ENCODE measurements at regions not wholly inside any gene's neighbourhood (a gene's known extent, or its start where the extent isn't known, plus 50 kb on each side); places are given as distances from the start of the nearest gene placed in this dataset.

DNA sequence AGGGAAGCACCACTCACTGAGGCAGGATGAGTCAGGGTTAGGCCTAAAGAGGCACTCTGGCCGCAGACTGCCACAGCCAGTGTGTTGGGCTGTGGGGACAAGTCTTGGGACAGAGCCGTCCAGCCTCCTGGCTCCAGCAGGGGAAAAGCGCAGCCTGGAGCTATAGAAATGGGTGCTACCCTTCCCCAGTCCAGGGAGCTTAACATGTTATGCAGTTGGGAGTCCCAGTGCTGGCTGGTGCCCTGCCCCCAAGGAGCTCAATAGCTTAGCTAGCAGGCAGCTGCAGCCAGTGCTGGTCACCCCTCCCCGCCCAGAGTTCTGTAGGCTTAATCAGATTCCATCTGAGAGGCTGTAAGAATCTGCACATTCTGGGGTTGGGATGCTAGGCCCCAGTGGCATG lies 399.6 kb upstream of the TUSC1 start:
- TF ChIP-seq, protein P1, sequence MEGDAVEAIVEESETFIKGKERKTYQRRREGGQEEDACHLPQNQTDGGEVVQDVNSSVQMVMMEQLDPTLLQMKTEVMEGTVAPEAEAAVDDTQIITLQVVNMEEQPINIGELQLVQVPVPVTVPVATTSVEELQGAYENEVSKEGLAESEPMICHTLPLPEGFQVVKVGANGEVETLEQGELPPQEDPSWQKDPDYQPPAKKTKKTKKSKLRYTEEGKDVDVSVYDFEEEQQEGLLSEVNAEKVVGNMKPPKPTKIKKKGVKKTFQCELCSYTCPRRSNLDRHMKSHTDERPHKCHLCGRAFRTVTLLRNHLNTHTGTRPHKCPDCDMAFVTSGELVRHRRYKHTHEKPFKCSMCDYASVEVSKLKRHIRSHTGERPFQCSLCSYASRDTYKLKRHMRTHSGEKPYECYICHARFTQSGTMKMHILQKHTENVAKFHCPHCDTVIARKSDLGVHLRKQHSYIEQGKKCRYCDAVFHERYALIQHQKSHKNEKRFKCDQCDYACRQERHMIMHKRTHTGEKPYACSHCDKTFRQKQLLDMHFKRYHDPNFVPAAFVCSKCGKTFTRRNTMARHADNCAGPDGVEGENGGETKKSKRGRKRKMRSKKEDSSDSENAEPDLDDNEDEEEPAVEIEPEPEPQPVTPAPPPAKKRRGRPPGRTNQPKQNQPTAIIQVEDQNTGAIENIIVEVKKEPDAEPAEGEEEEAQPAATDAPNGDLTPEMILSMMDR (IDR thresholded peaks at IDR 0.05) = no peak
- TF ChIP-seq TCF12 (IDR thresholded peaks at IDR 0.05) (no peak), SMC3 (IDR thresholded peaks at IDR 0.05; ENCODE audit: low read depth, low read length) (no peak), GABPA (IDR thresholded peaks at IDR 0.05; ENCODE audit: low read depth) (no peak), SIN3A (IDR thresholded peaks at IDR 0.05; ENCODE audit: borderline replicate concordance, low read depth, low read length) (no peak), RCOR1 (IDR thresholded peaks at IDR 0.05; ENCODE audit: low read length) (no peak), RAD21 (IDR thresholded peaks at IDR 0.05; ENCODE audit: low read length) (no peak), JUND (IDR thresholded peaks at IDR 0.05) (no peak)
- TF ChIP-seq, protein P2, sequence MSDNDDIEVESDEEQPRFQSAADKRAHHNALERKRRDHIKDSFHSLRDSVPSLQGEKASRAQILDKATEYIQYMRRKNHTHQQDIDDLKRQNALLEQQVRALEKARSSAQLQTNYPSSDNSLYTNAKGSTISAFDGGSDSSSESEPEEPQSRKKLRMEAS (IDR thresholded peaks at IDR 0.05; ENCODE audit: low read depth) = no peak
- TF ChIP-seq, protein P3, sequence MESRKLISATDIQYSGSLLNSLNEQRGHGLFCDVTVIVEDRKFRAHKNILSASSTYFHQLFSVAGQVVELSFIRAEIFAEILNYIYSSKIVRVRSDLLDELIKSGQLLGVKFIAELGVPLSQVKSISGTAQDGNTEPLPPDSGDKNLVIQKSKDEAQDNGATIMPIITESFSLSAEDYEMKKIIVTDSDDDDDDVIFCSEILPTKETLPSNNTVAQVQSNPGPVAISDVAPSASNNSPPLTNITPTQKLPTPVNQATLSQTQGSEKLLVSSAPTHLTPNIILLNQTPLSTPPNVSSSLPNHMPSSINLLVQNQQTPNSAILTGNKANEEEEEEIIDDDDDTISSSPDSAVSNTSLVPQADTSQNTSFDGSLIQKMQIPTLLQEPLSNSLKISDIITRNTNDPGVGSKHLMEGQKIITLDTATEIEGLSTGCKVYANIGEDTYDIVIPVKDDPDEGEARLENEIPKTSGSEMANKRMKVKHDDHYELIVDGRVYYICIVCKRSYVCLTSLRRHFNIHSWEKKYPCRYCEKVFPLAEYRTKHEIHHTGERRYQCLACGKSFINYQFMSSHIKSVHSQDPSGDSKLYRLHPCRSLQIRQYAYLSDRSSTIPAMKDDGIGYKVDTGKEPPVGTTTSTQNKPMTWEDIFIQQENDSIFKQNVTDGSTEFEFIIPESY (IDR thresholded peaks at IDR 0.05; ENCODE audit: borderline replicate concordance, low read depth) = no peak

All from SK-N-SH (cell line).